ENCODE measurements at regions not wholly inside any gene's neighbourhood (a gene's known extent, or its start where the extent isn't known, plus 50 kb on each side); places are given as distances from the start of the nearest gene placed in this dataset.

DNA sequence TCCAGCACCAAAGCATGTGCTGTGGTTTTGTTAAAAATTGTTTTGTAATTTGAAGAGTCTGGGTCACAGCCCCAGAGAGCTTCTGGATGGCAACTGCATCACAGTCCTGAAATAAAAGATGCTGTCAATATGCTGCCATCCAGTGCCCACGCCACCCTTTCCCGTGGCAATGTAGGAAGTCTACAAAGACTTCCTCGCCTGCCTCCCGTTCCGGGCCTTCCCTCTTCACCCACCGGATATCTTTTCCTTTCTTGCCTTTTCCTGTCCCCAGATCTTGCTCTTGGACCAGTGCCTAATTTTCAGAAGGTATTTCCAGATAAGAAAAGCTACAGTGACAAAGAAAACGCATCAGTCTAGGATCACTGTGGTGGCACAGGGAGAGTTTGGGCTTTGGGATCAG, 85.3 kb upstream of the RNU6-1 start:
- no peak overlapping the region for H2AFZ ChIP-seq
- H3K9me2 ChIP-seq (ENCODE audit: insufficient read depth) = no peaks in the 10 kb centered on the region
- no peaks in the 10 kb centered on the region for H3K79me2 ChIP-seq (ENCODE audit: low read depth)
- H3K4me1 ChIP-seq (replicated peaks; ENCODE audit: insufficient read depth) = no peaks in the 10 kb centered on the region
- POLR2A ChIA-PET (ENCODE audit: unreplicated experiment) = no interaction called here
- DNase-seq = no peak
- H3K27ac ChIP-seq = no peak overlapping the region
- no peaks in the 10 kb centered on the region for H3K9me3 ChIP-seq (ENCODE audit: insufficient read depth, low read depth)
- H3K27me3 ChIP-seq (ENCODE audit: insufficient read depth, low read depth) = no peaks in the 10 kb centered on the region
- CTCF ChIA-PET = no interaction called here
- TF ChIP-seq, protein P1, sequence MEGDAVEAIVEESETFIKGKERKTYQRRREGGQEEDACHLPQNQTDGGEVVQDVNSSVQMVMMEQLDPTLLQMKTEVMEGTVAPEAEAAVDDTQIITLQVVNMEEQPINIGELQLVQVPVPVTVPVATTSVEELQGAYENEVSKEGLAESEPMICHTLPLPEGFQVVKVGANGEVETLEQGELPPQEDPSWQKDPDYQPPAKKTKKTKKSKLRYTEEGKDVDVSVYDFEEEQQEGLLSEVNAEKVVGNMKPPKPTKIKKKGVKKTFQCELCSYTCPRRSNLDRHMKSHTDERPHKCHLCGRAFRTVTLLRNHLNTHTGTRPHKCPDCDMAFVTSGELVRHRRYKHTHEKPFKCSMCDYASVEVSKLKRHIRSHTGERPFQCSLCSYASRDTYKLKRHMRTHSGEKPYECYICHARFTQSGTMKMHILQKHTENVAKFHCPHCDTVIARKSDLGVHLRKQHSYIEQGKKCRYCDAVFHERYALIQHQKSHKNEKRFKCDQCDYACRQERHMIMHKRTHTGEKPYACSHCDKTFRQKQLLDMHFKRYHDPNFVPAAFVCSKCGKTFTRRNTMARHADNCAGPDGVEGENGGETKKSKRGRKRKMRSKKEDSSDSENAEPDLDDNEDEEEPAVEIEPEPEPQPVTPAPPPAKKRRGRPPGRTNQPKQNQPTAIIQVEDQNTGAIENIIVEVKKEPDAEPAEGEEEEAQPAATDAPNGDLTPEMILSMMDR (conservative IDR thresholded peaks at IDR 0.05) = no peak
- no peak for TF ChIP-seq EZH2 (IDR thresholded peaks at IDR 0.05; ENCODE audit: low read depth)
- no peaks in the 10 kb centered on the region for H3F3A ChIP-seq (ENCODE audit: insufficient read depth, low read depth)
- intact Hi-C loops (cut with micrococcal nuclease; ENCODE audit: unreplicated experiment) = no loop called here
- no peak overlapping the region for H3K4me2 ChIP-seq
- no peaks in the 10 kb centered on the region for H3K36me3 ChIP-seq (ENCODE audit: low read depth)
- no peaks in the 10 kb centered on the region for H4K20me1 ChIP-seq (ENCODE audit: insufficient read depth)
- no peak overlapping the region for H3K4me3 ChIP-seq
- no TSS peak for BruUV-seq (replicated peaks)

DNA sequence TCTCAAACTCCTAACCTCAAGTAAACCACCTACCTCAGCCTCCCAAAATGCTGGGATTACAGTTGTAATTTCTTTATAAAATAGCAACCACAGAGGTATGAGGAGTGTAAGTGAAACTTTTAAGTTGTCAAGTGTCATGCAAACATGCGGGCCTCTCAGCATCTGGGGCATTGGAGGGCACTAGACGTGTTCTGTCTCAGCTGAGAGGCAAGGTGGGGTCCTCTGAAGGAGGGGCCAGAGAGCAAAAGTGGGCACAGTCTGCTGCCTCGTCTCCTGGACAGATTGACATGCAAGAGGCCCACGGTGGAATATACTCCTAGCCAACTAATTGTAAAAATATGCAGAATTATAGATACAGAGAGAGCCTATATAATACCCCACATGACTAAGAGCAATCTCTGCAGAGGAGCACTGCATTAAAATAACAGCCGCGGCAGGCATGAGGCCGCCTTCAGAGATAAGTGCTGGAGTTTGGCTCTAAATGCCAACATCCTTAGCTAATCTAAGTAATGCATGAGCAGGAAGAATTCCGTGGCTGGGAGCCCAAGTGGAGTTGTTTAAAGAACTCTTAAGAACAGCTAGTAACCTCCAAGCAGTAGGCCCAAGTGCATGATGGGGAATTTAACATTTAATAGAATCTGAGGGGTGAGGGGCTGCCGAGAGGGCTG, 87.8 kb upstream of the RNU6-1 start:
- Histone ChIP-seq H4K20me1 (ENCODE audit: insufficient read depth) (no peaks in the 10 kb centered on the region), H3K27ac (no peak overlapping the region), H3K4me1 (replicated peaks; ENCODE audit: insufficient read depth) (peaks cover 7% of the 10 kb centered on the region; the same call in 1 of the 2 replicates), H3K36me3 (ENCODE audit: low read depth) (no peaks in the 10 kb centered on the region), H3F3A (ENCODE audit: insufficient read depth, low read depth) (no peaks in the 10 kb centered on the region), H3K4me2 (no peak overlapping the region), H3K9me2 (ENCODE audit: insufficient read depth) (no peaks in the 10 kb centered on the region), H3K9me3 (ENCODE audit: insufficient read depth, low read depth) (no peaks in the 10 kb centered on the region), H3K79me2 (ENCODE audit: low read depth) (no peaks in the 10 kb centered on the region), H3K4me3 (no peak overlapping the region), H3K27me3 (ENCODE audit: insufficient read depth, low read depth) (no peaks in the 10 kb centered on the region), H2AFZ (no peak overlapping the region)
- intact Hi-C loops (cut with micrococcal nuclease; ENCODE audit: unreplicated experiment) = no loop called here
- DNase-seq = peak in 1 of 2 experiments; percentile 11
- no TSS peak for BruUV-seq (replicated peaks)
- TF ChIP-seq, protein P1 (conservative IDR thresholded peaks at IDR 0.05) = no peak
- no peak for TF ChIP-seq EZH2 (IDR thresholded peaks at IDR 0.05; ENCODE audit: low read depth)
- POLR2A ChIA-PET (ENCODE audit: unreplicated experiment) = no interaction called here
- CTCF ChIA-PET = no interaction called here

DNA sequence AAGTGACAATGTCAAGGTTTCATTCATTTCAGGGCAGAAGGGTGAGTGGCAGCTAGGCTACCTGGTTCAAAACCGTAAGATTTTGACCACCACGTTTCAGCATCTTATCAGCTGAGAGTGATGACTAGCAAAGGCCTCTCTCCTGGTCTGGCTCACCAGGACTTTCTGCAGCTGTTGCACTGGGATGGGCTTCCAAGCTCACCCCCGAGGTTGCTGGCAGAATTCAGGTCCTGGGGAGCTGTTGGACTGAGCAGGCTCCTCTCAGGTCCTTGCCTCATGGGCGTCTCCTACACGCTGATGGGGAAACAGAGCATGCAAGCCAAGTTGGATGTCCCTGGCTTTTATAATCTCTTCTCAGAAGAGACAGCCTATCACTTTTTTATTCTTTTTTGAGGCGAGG, 88.8 kb upstream of the RNU6-1 start:
- POLR2A ChIA-PET (ENCODE audit: unreplicated experiment) = no interaction called here
- peaks cover 7% of the 10 kb centered on the region; the same call in 1 of the 2 replicates for H3K4me1 ChIP-seq (replicated peaks; ENCODE audit: insufficient read depth)
- no peaks in the 10 kb centered on the region for H3K27me3 ChIP-seq (ENCODE audit: insufficient read depth, low read depth)
- no peaks in the 10 kb centered on the region for H3K79me2 ChIP-seq (ENCODE audit: low read depth)
- no TSS peak for BruUV-seq (replicated peaks)
- no peak overlapping the region for H3K27ac ChIP-seq
- no peak overlapping the region for H2AFZ ChIP-seq
- H3F3A ChIP-seq (ENCODE audit: insufficient read depth, low read depth) = no peaks in the 10 kb centered on the region
- no peak overlapping the region for H3K4me2 ChIP-seq
- no peak overlapping the region for H3K4me3 ChIP-seq
- no peaks in the 10 kb centered on the region for H4K20me1 ChIP-seq (ENCODE audit: insufficient read depth)
- no peaks in the 10 kb centered on the region for H3K9me3 ChIP-seq (ENCODE audit: insufficient read depth, low read depth)
- no peak for DNase-seq
- H3K9me2 ChIP-seq (ENCODE audit: insufficient read depth) = no peaks in the 10 kb centered on the region
- TF ChIP-seq EZH2 (IDR thresholded peaks at IDR 0.05; ENCODE audit: low read depth) = no peak
- TF ChIP-seq, protein P1 (conservative IDR thresholded peaks at IDR 0.05) = no peak
- intact Hi-C loops (cut with micrococcal nuclease; ENCODE audit: unreplicated experiment) = no loop called here
- no peaks in the 10 kb centered on the region for H3K36me3 ChIP-seq (ENCODE audit: low read depth)
- CTCF ChIA-PET = no interaction called here
